ENCODE measurements at regions not wholly inside any gene's neighbourhood (a gene's known extent, or its start where the extent isn't known, plus 50 kb on each side); places are given as distances from the start of the nearest gene placed in this dataset.

GRCh38 chr5:98275980-98276379 lies 497.5 kb upstream of the RGMB start:
- H3K9ac ChIP-seq (ENCODE audit: low read length): no peak overlapping the region
- H3K4me3 ChIP-seq (ENCODE audit: low read length): no peak overlapping the region
- no peak overlapping the region for H3K27ac ChIP-seq (ENCODE audit: low read depth, low read length)
- no peaks in the 10 kb centered on the region for H3K27me3 ChIP-seq (ENCODE audit: control insufficient read depth, insufficient read depth, low read length)
- no peaks in the 10 kb centered on the region for H3K36me3 ChIP-seq (ENCODE audit: control insufficient read depth, insufficient read depth, low read length)
- no peaks in the 10 kb centered on the region for H3K4me1 ChIP-seq (ENCODE audit: control insufficient read depth, insufficient read depth, low read length)

GRCh38 chr5:98282521-98282920 lies 490.9 kb upstream of the RGMB start:
- H3K27me3 ChIP-seq (ENCODE audit: control insufficient read depth, insufficient read depth, low read length): no peaks in the 10 kb centered on the region
- H3K9ac ChIP-seq (ENCODE audit: low read length): no peak overlapping the region
- no peak overlapping the region for H3K4me3 ChIP-seq (ENCODE audit: low read length)
- no peaks in the 10 kb centered on the region for H3K36me3 ChIP-seq (ENCODE audit: control insufficient read depth, insufficient read depth, low read length)
- no peaks in the 10 kb centered on the region for H3K4me1 ChIP-seq (ENCODE audit: control insufficient read depth, insufficient read depth, low read length)
- no peak overlapping the region for H3K27ac ChIP-seq (ENCODE audit: low read depth, low read length)

- Histone ChIP-seq H3K4me1 (ENCODE audit: control insufficient read depth, insufficient read depth, low read length) (no peaks in the 10 kb centered on the region), H3K9ac (ENCODE audit: low read length) (no peak overlapping the region), H3K27me3 (ENCODE audit: control insufficient read depth, insufficient read depth, low read length) (no peaks in the 10 kb centered on the region), H3K36me3 (ENCODE audit: control insufficient read depth, insufficient read depth, low read length) (no peaks in the 10 kb centered on the region), H3K4me3 (ENCODE audit: low read length) (no peak overlapping the region), H3K27ac (ENCODE audit: low read depth, low read length) (no peak overlapping the region)
These were observed 481.0 kb upstream of the RGMB start for GRCh38 chr5:98292496-98292895.

GRCh38 chr5:98296426-98296825 lies 477.0 kb upstream of the RGMB start:
- H3K4me1 ChIP-seq (ENCODE audit: control insufficient read depth, insufficient read depth, low read length): no peaks in the 10 kb centered on the region

GRCh38 chr5:98299435-98299834 lies 474.0 kb upstream of the RGMB start:
- no peak overlapping the region for H3K9ac ChIP-seq (ENCODE audit: low read length)
- no peak overlapping the region for H3K4me3 ChIP-seq (ENCODE audit: low read length)
- no peaks in the 10 kb centered on the region for H3K27me3 ChIP-seq (ENCODE audit: control insufficient read depth, insufficient read depth, low read length)
- H3K36me3 ChIP-seq (ENCODE audit: control insufficient read depth, insufficient read depth, low read length): no peaks in the 10 kb centered on the region
- no peak overlapping the region for H3K27ac ChIP-seq (ENCODE audit: low read depth, low read length)
- H3K4me1 ChIP-seq (ENCODE audit: control insufficient read depth, insufficient read depth, low read length): no peaks in the 10 kb centered on the region

More at GRCh38 chr5:98296426-98296825, 477.0 kb upstream of the RGMB start:
- Histone ChIP-seq H3K9ac (ENCODE audit: low read length) (no peak overlapping the region), H3K36me3 (ENCODE audit: control insufficient read depth, insufficient read depth, low read length) (no peaks in the 10 kb centered on the region), H3K27ac (ENCODE audit: low read depth, low read length) (no peak overlapping the region), H3K27me3 (ENCODE audit: control insufficient read depth, insufficient read depth, low read length) (no peaks in the 10 kb centered on the region), H3K4me3 (ENCODE audit: low read length) (no peak overlapping the region)

- Histone ChIP-seq H3K4me3 (ENCODE audit: low read length) (no peak overlapping the region), H3K27me3 (ENCODE audit: control insufficient read depth, insufficient read depth, low read length) (no peaks in the 10 kb centered on the region)
These were observed 471.9 kb upstream of the RGMB start for GRCh38 chr5:98301547-98301946.

GRCh38 chr5:98307811-98308210 lies 465.7 kb upstream of the RGMB start:
- H3K4me1 ChIP-seq (ENCODE audit: control insufficient read depth, insufficient read depth, low read length): no peaks in the 10 kb centered on the region
- H3K4me3 ChIP-seq (ENCODE audit: low read length): no peak overlapping the region
- H3K27me3 ChIP-seq (ENCODE audit: control insufficient read depth, insufficient read depth, low read length): no peaks in the 10 kb centered on the region
- no peak overlapping the region for H3K9ac ChIP-seq (ENCODE audit: low read length)
- H3K27ac ChIP-seq (ENCODE audit: low read depth, low read length): no peak overlapping the region
- no peaks in the 10 kb centered on the region for H3K36me3 ChIP-seq (ENCODE audit: control insufficient read depth, insufficient read depth, low read length)

More at GRCh38 chr5:98301547-98301946, 471.9 kb upstream of the RGMB start:
- Histone ChIP-seq H3K27ac (ENCODE audit: low read depth, low read length) (no peak overlapping the region), H3K9ac (ENCODE audit: low read length) (no peak overlapping the region), H3K4me1 (ENCODE audit: control insufficient read depth, insufficient read depth, low read length) (no peaks in the 10 kb centered on the region), H3K36me3 (ENCODE audit: control insufficient read depth, insufficient read depth, low read length) (no peaks in the 10 kb centered on the region)

- H3K36me3 ChIP-seq (ENCODE audit: control insufficient read depth, insufficient read depth, low read length): no peaks in the 10 kb centered on the region
- H3K9ac ChIP-seq (ENCODE audit: low read length): no peak overlapping the region
- no peaks in the 10 kb centered on the region for H3K4me1 ChIP-seq (ENCODE audit: control insufficient read depth, insufficient read depth, low read length)
- no peak overlapping the region for H3K27ac ChIP-seq (ENCODE audit: low read depth, low read length)
- no peak overlapping the region for H3K4me3 ChIP-seq (ENCODE audit: low read length)
- no peaks in the 10 kb centered on the region for H3K27me3 ChIP-seq (ENCODE audit: control insufficient read depth, insufficient read depth, low read length)
These were observed 465.2 kb upstream of the RGMB start for GRCh38 chr5:98308231-98308630.

- Histone ChIP-seq H3K36me3 (ENCODE audit: control insufficient read depth, insufficient read depth, low read length) (no peaks in the 10 kb centered on the region), H3K9ac (ENCODE audit: low read length) (no peak overlapping the region), H3K4me3 (ENCODE audit: low read length) (no peak overlapping the region), H3K4me1 (ENCODE audit: control insufficient read depth, insufficient read depth, low read length) (no peaks in the 10 kb centered on the region), H3K27me3 (ENCODE audit: control insufficient read depth, insufficient read depth, low read length) (no peaks in the 10 kb centered on the region), H3K27ac (ENCODE audit: low read depth, low read length) (peak overlapping the region; percentile 58)
These were observed 464.5 kb upstream of the RGMB start for GRCh38 chr5:98308960-98309359.

GRCh38 chr5:98309785-98310598 lies 463.5 kb upstream of the RGMB start:
- H3K27me3 ChIP-seq (ENCODE audit: control insufficient read depth, insufficient read depth, low read length): no peaks in the 10 kb centered on the region
- no peaks in the 10 kb centered on the region for H3K4me1 ChIP-seq (ENCODE audit: control insufficient read depth, insufficient read depth, low read length)
- H3K27ac ChIP-seq (ENCODE audit: low read depth, low read length): peak overlapping the region; percentile 58
- no peaks in the 10 kb centered on the region for H3K36me3 ChIP-seq (ENCODE audit: control insufficient read depth, insufficient read depth, low read length)
- peak overlapping the region; percentile 24 for H3K4me3 ChIP-seq (ENCODE audit: low read length)
- no peak overlapping the region for H3K9ac ChIP-seq (ENCODE audit: low read length)

- no peak overlapping the region for H3K9ac ChIP-seq (ENCODE audit: low read length)
- H3K27ac ChIP-seq (ENCODE audit: low read depth, low read length): peak overlapping the region; percentile 3
- H3K4me1 ChIP-seq (ENCODE audit: control insufficient read depth, insufficient read depth, low read length): no peaks in the 10 kb centered on the region
- H3K4me3 ChIP-seq (ENCODE audit: low read length): no peak overlapping the region
- no peaks in the 10 kb centered on the region for H3K27me3 ChIP-seq (ENCODE audit: control insufficient read depth, insufficient read depth, low read length)
- H3K36me3 ChIP-seq (ENCODE audit: control insufficient read depth, insufficient read depth, low read length): no peaks in the 10 kb centered on the region
These were observed 459.2 kb upstream of the RGMB start for GRCh38 chr5:98314292-98314691.

- H3K27ac ChIP-seq (ENCODE audit: low read depth, low read length): no peak overlapping the region
- no peak overlapping the region for H3K9ac ChIP-seq (ENCODE audit: low read length)
- no peaks in the 10 kb centered on the region for H3K36me3 ChIP-seq (ENCODE audit: control insufficient read depth, insufficient read depth, low read length)
- no peaks in the 10 kb centered on the region for H3K4me1 ChIP-seq (ENCODE audit: control insufficient read depth, insufficient read depth, low read length)
- H3K27me3 ChIP-seq (ENCODE audit: control insufficient read depth, insufficient read depth, low read length): no peaks in the 10 kb centered on the region
- H3K4me3 ChIP-seq (ENCODE audit: low read length): no peak overlapping the region
These were observed 455.1 kb upstream of the RGMB start for GRCh38 chr5:98318386-98318785.
